SK-N-DZ (cell line): ENCODE measurements at regions not wholly inside any gene's neighbourhood (a gene's known extent, or its start where the extent isn't known, plus 50 kb on each side); places are given as distances from the start of the nearest gene placed in this dataset.
A peak's percentile ranks its signal among the peaks of the same experiment; 100 is the strongest.
"Not testable (repeated sequence)": the region's sequence is repeated elsewhere in the genome, so short reads cannot be mapped to it uniquely, and the experiment has no call there.

Experiments
- DNase-seq: peaks from one replicate; pipeline ENCODE4 v3.0.0-alpha.2; 2015; ENCODE audit warnings: low spot score

DNA sequence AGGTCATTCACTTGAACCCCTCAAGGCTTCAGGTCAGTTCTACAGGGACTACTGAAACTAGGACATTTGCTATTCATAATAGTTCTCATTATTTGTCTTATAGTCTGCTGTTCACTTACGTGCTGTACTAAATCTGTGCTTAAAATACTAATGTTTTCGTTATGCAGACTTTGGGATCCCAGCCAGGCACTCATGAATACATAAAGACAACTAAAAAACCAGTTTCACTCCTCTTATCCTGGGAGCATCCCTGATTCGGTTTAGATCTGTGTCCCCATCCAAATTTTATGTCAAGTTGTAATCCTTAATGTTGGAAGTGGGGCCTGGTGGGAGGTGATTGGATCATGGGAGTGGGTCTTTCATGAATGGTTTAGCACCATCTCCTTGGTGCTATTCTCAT lies 1291.8 kb downstream of the CDH11 start:
- no peak for DNase-seq

DNA sequence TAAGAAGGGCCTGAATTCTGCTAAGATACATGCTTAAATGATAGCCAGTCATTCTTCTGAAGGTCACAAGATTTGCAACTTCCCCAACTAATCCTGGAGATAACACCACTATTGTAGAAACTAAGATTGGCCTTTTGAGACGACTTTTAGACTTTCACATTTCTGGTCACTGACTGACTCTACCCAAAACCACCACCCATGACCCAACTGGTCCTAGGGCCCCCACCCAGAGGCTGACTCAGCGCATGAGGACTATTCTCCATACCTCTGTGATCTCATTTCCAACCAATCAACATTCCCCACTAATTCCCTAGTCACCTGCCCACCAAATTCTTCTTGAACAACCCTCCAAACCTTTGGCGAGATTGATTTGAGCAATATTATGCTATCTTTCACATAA lies 1299.0 kb downstream of the CDH11 start:
- DNase-seq, result no peak

DNA sequence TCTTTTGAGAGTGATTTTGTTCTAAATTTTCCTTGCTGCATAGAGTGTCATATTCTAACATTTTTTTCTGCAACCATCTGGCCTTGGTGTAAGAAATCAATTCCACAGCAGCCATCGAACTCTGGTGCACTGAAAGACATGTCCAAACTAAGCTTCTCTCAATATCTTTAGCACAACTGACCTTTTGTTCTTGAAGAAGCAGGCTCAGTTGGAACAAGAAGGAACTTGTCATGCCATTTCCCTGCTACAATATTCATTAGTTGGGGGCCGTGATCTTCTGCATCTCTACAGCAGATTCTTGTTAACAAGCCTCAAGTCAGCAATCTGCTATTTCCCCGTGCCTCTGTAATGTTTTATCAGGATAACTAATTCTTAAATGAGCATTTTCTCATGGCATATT lies 1305.6 kb downstream of the CDH11 start:
- no peak for DNase-seq

DNA sequence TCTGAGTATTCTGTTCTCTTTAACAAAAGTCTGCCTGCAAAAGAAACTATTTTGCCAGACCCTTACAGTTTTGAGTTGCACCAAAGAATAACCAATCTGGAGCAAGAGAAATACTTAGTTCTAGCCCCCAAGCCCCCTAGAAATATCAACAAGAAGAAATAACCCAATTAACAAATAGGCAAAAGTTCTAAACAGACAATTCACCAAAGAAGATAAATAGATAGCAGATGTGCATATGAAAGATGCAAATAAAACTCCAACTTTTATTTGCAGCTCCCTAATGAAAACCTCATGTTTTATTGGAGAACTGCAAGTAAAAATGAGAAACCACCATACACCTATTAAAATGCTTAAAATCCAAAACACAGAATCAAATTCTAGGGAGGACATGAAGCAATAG lies 1308.0 kb downstream of the CDH11 start:
- no peak for DNase-seq

DNA sequence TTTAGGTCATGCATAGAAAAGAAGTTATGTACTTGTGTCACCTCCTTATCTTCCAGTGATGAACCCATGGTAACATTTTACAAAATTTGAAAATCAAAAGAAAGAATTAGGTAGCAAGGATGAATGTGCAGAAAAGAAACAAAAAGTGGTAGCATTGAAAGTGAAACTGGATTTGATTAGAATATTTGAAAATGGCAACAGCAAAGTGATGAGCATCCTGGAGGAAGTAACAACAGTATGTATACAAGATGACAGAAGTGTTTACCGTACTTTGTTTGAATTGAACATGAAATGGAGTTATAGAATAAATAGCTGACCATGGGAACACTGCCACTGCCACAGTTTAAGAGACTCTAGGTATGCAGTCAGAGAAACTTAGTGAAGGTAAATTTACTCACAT lies 1313.1 kb downstream of the CDH11 start:
- DNase-seq, result no peak

DNA sequence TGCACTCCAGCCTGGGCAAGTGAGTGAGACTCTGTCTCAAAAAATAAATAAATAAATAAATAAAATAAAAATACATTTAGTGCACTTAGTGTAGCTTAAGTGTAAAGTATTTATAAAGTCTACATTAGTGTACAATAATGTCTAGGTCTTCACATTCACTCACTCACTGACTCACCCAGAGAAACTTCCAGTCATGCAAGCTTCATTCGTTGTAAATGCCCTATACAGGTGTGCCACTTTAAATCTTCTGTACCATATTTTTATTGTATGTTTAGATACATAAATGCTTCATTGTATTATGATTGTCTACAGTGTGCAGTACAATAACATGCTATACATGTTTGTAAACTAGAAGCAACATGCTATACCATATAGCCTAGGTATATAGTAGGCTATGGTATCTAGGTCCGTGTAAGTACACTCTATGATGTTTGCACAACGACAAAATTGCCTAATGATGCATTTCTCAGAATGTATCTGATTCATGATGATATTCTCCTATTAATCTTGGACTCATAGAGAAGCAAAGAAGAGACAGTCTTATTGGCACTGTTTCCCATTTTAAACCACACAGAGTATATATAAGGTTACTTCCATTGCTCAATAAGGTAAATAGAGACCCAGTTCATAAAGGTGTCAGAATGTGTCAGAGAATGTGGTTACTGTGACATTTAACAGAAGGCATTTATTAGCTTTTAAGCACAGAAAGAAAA lies 1314.9 kb downstream of the CDH11 start:
- no peak for DNase-seq

DNA sequence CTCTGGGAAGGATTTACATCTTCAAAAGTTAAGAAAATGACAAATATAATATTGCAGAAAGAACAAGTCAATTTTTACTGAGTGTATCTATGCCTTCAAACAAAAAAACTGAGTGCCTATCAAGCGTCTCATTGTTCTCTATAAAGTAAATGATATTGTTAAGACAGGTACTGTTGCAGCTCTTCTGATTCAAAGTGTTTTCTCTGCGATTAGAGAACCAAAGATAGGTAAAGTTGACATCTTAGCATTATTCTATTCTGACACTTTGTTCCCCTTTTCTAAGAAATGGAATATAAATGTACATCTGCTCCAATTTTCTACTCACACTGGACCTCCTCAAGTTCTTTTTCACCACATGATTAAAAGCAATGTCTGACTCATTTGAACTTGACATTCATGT lies 1317.7 kb downstream of the CDH11 start:
- no peak for DNase-seq

DNA sequence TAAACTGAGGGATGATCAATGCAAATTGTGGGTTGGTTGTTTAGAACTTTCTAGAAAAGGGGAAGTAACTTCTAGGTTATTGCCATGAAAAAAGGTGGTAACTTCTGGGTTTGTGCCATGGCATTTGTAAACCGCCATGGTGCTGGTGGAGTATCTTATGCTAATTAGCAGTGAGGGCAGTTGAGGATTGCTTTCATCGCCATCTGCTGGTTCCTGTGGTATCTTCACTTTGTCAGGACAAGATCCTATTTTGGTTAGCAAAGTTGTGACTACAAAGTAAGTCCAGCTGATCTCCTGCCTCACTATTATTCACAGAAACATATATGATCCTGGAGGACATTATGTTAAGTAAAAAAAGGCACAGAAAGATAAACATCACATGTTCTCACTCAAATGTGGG lies 1332.3 kb downstream of the CDH11 start:
- DNase-seq, result no peak

DNA sequence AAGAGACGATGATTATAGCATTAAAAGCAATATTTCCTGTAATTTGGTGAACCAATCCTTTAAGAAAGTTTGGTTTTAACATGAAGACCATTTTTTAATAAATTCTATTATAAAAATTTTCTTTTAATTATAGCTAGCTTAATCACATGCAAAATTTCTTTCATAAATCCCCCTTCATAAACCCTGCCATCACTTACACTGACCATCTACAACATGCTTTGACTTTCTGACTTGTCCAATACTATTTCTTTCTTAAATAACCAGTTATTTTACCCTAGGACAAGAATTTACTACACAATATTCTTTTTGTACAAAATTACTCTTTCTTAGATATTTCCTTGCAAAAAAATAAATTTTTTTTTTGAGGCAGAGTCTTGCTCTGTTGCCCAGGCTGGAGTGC lies 1334.8 kb downstream of the CDH11 start:
- DNase-seq, result no peak

DNA sequence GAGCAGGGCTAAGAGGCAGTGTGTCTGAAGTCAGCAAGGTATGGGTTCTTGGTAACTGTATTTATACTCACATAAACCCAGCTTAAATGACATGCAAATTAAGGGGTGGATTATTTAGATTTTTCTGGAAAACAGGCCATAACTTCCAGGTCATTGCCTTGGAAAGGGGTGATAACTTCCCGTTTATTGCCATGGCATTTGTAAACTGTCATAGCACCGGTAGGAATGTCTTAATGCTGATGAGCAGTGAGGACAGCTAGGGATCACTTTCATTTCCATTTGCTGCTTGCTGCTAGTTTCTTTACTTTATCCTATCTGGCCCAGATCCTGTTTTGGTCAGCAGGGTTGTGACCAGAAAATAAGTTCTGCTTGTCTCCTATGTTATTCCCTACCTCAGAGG lies 1336.7 kb downstream of the CDH11 start:
- no peak for DNase-seq

DNA sequence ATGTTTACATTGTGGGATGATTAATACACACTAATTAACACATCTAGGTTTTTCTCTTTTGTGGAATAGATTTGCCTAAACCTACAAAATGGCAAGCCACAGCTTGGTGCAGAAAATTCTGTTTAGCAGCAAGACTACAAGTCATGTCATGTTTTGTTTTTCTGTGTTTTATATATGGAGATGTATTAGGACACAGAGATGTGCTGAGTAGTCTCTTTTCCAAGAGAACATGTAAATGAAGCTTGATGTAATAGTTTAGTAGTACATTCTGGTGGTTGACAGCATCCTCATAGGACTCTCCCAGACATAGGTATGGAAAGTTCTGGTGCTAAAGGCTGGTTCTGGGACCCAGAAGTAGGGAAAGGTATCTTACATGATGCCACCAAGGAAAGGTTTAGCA lies 1345.4 kb downstream of the CDH11 start:
- no peak for DNase-seq

DNA sequence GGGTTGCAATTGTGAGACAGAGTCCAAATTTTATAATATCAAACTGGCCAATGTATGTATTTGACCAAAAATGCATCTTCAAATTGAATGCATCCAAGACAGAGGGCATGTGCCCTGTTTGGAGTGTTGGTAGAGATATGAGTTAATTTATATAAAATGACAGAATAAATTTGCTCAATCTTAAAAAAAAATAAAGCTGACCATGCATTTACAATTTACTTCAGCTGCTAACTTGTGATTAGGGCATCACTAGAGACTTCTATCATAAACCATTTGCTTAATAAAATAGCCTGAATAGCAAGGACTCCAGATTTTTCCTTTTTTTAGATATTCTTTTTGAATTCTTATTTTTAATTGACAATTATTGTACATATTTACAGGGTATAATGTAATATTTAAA lies 1345.8 kb downstream of the CDH11 start:
- no peak for DNase-seq

DNA sequence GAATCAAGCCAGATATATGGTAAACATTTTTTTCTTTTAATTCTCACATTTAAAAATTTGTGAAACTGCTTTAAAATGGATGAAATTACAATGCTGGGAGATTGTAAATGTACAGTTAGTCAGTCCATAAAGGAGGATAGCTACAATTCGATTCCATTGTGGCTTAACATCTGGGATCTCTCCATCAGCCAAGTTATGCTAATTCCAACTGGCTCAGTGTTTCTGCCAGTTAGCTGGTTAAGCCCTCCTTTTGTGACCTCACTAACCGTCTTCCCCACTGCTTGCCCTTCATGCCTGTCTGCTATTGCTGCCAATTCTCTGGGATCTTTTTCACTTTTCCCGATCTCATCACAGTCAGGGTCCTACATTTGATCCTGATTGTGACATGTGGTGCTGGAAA lies 1347.6 kb downstream of the CDH11 start:
- DNase-seq, result no peak

DNA sequence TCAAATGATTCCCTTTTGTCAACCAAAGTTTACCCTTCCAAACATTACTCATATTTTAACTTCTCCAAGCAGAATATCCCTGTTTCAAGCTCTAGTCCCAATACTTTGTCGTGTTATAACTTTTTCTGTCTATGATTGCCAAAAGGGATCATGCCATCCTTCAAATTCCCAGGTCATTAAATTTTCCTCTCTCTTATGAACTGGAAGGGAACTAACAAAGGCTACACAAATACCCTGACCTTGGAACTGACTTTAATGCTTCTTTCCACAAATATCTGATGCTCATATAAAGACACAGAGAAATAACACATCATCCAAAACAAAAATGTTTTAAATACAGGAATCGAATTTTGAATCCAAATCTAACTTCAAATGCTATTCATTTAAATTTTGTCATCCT lies 1352.7 kb downstream of the CDH11 start:
- no peak for DNase-seq

DNA sequence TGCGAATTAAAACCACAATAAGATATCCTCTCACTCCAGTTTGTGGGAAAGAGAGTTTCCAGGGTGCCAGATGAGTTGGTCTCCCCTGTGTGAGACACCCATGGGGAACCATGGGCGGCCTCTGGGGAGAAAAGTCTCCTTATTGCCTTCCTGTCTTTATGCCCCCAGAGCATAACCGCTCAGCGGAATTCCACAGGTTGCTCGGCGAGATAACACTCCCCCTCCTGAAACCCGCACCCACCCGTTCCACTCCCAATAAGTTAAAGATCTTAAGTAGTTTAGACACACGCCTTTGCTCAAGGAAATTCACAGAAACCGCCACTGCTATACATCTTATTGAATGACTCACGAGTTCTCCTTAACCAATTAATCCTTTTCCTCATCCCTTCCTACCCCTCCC lies 1361.6 kb downstream of the CDH11 start:
- not testable (repeated sequence) for DNase-seq

DNA sequence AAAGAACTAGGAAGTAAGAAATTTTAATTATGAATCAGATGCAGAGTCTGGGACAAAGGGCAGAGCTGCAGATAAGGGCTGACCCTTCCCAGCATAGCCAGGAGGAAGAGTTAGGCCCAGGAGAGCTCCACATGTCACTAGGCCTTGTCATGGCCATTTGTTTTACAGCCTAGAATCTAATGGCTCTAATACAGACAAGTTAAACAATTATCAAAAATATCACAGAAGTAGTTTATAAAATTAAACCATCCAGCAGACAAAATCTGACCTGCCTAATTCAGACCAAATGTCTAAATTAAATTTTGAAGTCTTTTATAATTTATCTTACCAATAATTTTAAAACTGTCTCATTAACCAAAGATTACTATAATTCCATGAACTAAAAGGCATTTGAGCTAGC lies 1369.5 kb downstream of the CDH11 start:
- DNase-seq, result peak; percentile 13

DNA sequence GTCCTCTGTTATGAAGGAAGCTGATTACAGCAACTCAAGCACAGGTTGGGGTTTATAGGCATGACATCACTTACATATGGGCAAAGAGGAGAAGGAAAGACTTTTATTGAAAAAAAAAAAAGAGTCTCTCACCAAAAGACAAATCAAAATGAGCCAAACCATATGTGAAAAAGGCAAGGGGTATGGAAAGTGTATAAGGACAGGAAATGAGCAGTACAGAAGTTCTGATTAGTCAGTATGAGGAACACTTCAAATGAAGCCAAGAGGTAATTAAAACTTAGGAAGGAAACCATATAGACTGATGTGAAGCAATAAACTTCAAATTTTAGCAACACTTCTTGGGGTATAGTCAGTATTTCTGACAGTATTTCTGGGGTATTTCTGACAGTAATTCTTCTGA lies 1372.6 kb downstream of the CDH11 start:
- no peak for DNase-seq

DNA sequence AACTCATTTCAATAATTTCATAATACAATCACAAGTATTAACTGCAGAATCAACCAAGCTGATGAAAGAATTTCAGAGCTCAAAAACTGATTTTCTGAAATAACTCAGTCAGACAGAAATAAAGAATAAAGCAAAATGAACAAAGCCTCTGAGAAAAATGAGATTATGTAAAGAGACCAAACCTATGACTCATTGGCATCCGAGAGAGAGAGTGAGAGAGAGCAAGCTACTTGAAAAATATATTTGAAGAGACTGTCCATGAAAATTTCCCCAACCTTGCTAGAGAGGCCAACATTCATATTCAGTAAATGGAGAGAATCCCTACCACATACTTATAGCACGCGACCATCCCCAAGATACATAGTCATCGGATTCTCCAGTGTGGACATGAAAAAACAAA lies 1376.4 kb downstream of the CDH11 start:
- DNase-seq, result no peak

DNA sequence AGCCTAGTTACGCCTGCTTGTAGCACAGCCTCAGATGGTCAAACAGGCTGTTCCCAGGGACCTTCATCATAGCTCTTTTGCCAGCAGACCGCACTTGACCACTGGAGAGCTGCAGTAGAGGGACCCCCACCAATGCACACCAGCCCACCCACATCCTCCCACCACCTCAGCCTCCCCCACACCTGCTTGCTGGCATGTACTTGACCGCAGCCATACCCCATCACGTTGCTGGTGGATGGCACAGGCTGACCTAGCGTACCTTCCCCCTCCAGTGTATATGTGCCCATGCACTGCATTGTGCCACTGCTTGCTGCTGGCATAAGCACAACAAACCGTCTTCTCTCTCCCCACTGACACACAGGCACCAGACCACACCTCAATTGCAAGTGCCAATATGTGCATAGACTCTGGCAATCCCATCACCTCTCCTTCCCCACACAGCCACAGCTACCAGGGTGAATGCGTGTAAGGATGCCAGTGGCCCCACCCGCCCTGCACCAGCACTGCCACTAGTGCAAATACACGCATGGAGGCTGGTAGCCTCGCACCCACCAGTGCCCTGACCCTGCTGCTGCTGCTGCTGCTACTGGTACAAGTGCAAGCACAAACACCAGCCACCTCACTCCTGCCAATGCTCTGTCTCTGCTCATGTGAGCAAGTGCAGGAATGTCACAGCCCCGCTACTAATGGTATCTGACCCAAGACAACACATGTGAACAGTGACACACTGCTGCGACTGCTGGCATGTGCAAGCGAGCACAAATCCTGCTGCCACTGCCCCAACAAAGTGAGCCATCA lies 1377.6 kb downstream of the CDH11 start:
- DNase-seq, result no peak

DNA sequence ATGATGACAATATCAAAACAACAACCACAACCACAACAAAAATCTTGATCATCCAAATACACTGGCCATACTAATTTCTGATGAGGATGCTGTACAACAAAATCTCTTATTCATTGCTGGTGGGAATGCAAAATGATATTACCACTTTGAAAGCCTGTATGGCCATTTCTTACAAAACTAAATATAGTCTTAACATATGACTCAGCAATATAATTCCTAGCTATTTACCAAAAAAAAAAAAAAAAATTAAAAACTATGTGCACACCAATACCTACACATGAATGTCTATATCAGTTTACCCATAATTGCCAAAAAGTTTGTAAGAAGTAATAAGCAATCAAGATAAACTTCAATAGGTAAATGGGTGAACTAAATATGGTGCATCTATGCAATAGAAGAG lies 1379.7 kb downstream of the CDH11 start:
- DNase-seq, result no peak

DNA sequence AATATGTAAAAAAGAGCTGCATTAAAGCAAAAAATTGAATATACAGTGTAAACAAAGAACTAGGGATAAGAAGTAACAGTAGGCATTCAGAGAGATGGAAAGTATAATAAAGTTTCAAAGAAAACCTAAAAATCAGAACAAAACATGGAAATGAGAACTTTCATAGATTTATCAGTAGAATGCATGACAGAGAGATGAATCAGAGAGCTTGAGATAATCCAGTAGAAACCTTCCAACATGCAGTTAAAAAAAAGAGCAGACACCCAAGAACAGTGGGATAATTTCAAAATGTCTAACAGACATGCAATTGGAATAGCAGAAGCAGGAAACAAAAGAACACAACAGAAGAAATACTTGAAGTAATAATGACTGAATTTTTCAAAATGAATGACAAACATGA lies 1384.2 kb downstream of the CDH11 start:
- DNase-seq, result no peak

DNA sequence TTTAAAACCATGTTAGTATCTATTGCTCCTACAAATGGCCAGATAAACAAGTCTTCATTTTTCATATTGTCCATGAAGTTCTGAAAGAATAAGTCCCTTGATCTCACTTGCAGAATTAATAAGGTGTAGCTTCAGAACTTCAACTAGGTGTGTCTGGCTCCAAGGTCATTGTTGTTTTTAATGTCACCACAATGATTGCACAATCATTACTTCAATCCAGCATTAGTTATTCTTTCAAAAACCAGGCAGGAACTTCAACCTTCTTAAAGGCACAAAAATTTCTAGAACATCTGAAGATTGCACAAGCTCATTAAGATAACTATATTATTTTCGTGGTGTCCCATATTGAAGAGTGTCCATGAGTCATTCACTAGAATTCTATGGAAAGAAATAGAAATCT lies 1386.4 kb downstream of the CDH11 start:
- no peak for DNase-seq

DNA sequence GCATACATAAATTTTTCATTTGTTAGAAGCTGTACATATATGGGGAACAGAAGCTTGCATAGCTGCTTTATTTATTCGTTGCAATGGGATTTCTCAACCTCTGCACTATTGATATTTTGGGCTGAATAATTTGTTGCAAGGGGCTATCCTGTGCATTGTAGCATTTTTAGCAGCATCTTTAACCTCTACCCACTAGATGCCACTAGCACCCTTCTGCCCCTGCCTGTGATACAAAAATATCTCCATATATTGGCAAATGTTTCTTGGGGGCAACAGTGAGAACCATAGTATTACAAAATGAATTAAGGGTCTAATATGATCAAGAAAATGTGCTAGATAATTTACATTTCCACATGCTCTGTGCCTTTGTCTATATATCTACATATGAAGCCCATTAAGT lies 1401.0 kb downstream of the CDH11 start:
- peak; percentile 4 for DNase-seq
